ENCODE measurements at regions not wholly inside any gene's neighbourhood (a gene's known extent, or its start where the extent isn't known, plus 50 kb on each side); places are given as distances from the start of the nearest gene placed in this dataset.

DNA sequence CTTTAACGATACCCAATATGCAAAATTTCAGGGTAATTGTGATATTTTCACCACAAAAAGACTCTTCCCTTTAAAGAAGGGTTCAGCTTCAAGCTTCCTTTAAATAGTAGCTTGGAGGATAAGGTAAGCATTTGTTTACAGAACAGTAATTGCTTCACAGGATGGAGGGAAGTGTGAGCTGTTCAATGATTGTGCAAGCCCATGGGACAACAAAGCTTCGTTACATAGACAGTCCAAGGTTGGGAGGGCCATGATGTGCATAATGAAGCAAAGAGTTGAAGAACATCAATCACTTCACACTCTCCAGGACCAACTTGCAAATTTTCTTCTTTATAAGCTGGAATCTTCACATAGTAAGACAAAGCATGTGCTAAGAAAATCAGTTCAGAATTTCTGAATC is 145.0 kb upstream of the ASIC2 start:
- WGBS, 2 donors = 59 to 71% methylated on average over 2 of the region's 2 CpGs
- peaks cover 0 to 5% (median 0%) of the 10 kb centered on the region in 5 donors for H3K4me1 ChIP-seq (ENCODE audit: control insufficient read depth in 5 of 5, insufficient read depth in 5 of 5, low read length in 5 of 5)
- no peaks in the 10 kb centered on the region for H3K36me3 ChIP-seq (ENCODE audit: control insufficient read depth in 4 of 4, insufficient read depth in 4 of 4, low read length in 4 of 4)
- TF ChIP-seq, protein P1, sequence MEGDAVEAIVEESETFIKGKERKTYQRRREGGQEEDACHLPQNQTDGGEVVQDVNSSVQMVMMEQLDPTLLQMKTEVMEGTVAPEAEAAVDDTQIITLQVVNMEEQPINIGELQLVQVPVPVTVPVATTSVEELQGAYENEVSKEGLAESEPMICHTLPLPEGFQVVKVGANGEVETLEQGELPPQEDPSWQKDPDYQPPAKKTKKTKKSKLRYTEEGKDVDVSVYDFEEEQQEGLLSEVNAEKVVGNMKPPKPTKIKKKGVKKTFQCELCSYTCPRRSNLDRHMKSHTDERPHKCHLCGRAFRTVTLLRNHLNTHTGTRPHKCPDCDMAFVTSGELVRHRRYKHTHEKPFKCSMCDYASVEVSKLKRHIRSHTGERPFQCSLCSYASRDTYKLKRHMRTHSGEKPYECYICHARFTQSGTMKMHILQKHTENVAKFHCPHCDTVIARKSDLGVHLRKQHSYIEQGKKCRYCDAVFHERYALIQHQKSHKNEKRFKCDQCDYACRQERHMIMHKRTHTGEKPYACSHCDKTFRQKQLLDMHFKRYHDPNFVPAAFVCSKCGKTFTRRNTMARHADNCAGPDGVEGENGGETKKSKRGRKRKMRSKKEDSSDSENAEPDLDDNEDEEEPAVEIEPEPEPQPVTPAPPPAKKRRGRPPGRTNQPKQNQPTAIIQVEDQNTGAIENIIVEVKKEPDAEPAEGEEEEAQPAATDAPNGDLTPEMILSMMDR (IDR thresholded peaks at IDR 0.05; ENCODE audit: control extremely low read depth, extremely low read depth) = no peak
- no peaks in the 10 kb centered on the region for H3K27me3 ChIP-seq (ENCODE audit: control insufficient read depth in 3 of 3, insufficient read depth in 3 of 3, low read length in 2 of 3)
- ATAC-seq (ENCODE audit: insufficient read depth, low FRiP score) = no peak
- peak in 1 of 3 donors; percentile 56 for DNase-seq
- H3K27ac ChIP-seq (ENCODE audit: low read depth in 1 of 2, low read length in 1 of 2) = no peak overlapping the region
- H3K9me3 ChIP-seq (ENCODE audit: control insufficient read depth in 4 of 4, insufficient read depth in 3 of 4, low read length in 3 of 4) = peaks cover 0 to 3% (median 0%) of the 10 kb centered on the region in 4 donors
- H3K9ac ChIP-seq (ENCODE audit: insufficient read depth in 1 of 2, low read length in 2 of 2) = no peak overlapping the region
- no peak overlapping the region for H3K4me3 ChIP-seq

DNA sequence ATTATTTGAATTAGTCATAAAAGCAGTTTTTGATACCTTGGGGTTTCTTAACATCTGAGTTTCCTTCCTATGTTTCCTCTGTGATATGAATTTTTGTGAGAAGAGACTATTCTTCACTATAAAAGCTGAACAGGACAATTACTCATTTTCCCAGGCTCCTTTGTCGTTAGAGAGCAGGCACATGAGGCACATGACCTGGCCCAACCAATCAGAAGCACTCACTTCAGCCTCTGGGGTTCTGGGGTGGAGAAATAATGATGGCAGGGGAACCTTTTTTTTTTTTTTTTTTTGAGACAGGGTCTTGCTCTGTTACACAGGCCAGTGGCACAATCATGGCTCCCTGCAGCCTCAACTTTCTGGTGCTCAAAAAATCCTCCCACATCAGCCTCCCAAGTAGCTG is 145.5 kb upstream of the ASIC2 start:
- no peak for DNase-seq
- 65 to 66% methylated on average over 1 of the region's 1 CpG for WGBS, 2 donors
- no peak for ATAC-seq (ENCODE audit: insufficient read depth, low FRiP score)
- H3K4me1 ChIP-seq (ENCODE audit: control insufficient read depth in 5 of 5, insufficient read depth in 5 of 5, low read length in 5 of 5) = peaks cover 0 to 5% (median 0%) of the 10 kb centered on the region in 5 donors
- H3K27me3 ChIP-seq (ENCODE audit: control insufficient read depth in 3 of 3, insufficient read depth in 3 of 3, low read length in 2 of 3) = no peaks in the 10 kb centered on the region
- no peak overlapping the region for H3K27ac ChIP-seq (ENCODE audit: low read depth in 1 of 2, low read length in 1 of 2)
- H3K9me3 ChIP-seq (ENCODE audit: control insufficient read depth in 4 of 4, insufficient read depth in 3 of 4, low read length in 3 of 4) = peaks cover 0 to 3% (median 0%) of the 10 kb centered on the region in 4 donors
- TF ChIP-seq, protein P1 (IDR thresholded peaks at IDR 0.05; ENCODE audit: control extremely low read depth, extremely low read depth) = no peak
- H3K4me3 ChIP-seq = no peak overlapping the region
- no peak overlapping the region for H3K9ac ChIP-seq (ENCODE audit: insufficient read depth in 1 of 2, low read length in 2 of 2)
- no peaks in the 10 kb centered on the region for H3K36me3 ChIP-seq (ENCODE audit: control insufficient read depth in 4 of 4, insufficient read depth in 4 of 4, low read length in 4 of 4)

- peaks cover 0 to 5% (median 0%) of the 10 kb centered on the region in 5 donors for H3K4me1 ChIP-seq (ENCODE audit: control insufficient read depth in 5 of 5, insufficient read depth in 5 of 5, low read length in 5 of 5)
- TF ChIP-seq, protein P1 (IDR thresholded peaks at IDR 0.05; ENCODE audit: control extremely low read depth, extremely low read depth) = no peak
- DNase-seq (no peak), ATAC-seq (ENCODE audit: insufficient read depth, low FRiP score) (no peak)
- peaks cover 0 to 3% (median 1%) of the 10 kb centered on the region in 4 donors for H3K9me3 ChIP-seq (ENCODE audit: control insufficient read depth in 4 of 4, insufficient read depth in 3 of 4, low read length in 3 of 4)
- 96 to 100% methylated on average over 1 of the region's 1 CpG for WGBS, 2 donors
- no peak overlapping the region for H3K27ac ChIP-seq (ENCODE audit: low read depth in 1 of 2, low read length in 1 of 2)
- H3K27me3 ChIP-seq (ENCODE audit: control insufficient read depth in 3 of 3, insufficient read depth in 3 of 3, low read length in 2 of 3) = no peaks in the 10 kb centered on the region
- H3K36me3 ChIP-seq (ENCODE audit: control insufficient read depth in 4 of 4, insufficient read depth in 4 of 4, low read length in 4 of 4) = no peaks in the 10 kb centered on the region
- no peak overlapping the region for H3K4me3 ChIP-seq
- H3K9ac ChIP-seq (ENCODE audit: insufficient read depth in 1 of 2, low read length in 2 of 2) = no peak overlapping the region
These were observed 149.2 kb upstream of the ASIC2 start for GRCh38 chr17:33442320-33442719.

DNA sequence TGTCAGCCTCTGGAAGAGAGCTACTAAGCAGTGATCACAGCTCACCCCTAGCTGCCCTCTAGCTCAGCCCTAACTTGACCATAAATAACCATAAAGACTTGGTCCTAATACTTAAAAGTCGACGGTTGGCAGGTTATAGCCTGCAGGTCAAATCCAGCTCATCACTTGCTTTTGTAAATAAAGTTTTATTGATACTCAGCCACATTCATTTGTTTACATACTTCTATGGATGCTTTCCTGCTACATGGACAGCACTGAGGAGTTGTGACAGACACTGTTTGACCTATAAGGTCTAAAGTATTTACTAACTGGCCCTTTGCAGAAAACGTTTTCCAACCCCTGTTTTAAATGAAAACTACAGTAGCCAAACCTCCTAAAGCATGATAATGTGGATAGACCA is 151.6 kb upstream of the ASIC2 start:
- ATAC-seq (ENCODE audit: insufficient read depth, low FRiP score) = no peak
- TF ChIP-seq, protein P1 (IDR thresholded peaks at IDR 0.05; ENCODE audit: control extremely low read depth, extremely low read depth) = no peak

More for the DNA sequence above, 151.6 kb upstream of the ASIC2 start:
- H3K9me3 ChIP-seq (ENCODE audit: control insufficient read depth in 4 of 4, insufficient read depth in 3 of 4, low read length in 3 of 4) = peaks cover 0 to 3% (median 1%) of the 10 kb centered on the region in 4 donors
- no peak overlapping the region for H3K27ac ChIP-seq (ENCODE audit: low read depth in 1 of 2, low read length in 1 of 2)
- H3K9ac ChIP-seq (ENCODE audit: insufficient read depth in 1 of 2, low read length in 2 of 2) = no peak overlapping the region
- no peaks in the 10 kb centered on the region for H3K36me3 ChIP-seq (ENCODE audit: control insufficient read depth in 4 of 4, insufficient read depth in 4 of 4, low read length in 4 of 4)
- no peaks in the 10 kb centered on the region for H3K4me1 ChIP-seq (ENCODE audit: control insufficient read depth in 5 of 5, insufficient read depth in 5 of 5, low read length in 5 of 5)
- no peak overlapping the region for H3K4me3 ChIP-seq
- WGBS, 2 donors = 59 to 62% methylated on average over 3 of the region's 3 CpGs
- DNase-seq = no peak
- no peaks in the 10 kb centered on the region for H3K27me3 ChIP-seq (ENCODE audit: control insufficient read depth in 3 of 3, insufficient read depth in 3 of 3, low read length in 2 of 3)

Data from lung (tissue), 11 donors.